ENCODE measurements at regions not wholly inside any gene's neighbourhood (a gene's known extent, or its start where the extent isn't known, plus 50 kb on each side); places are given as distances from the start of the nearest gene placed in this dataset.

GRCh38 chr11:15307619-15308024 is 192.9 kb downstream of the INSC start:
- TF ChIP-seq CTCF (IDR thresholded peaks at IDR 0.05; ENCODE audit: low read depth, low read length) (no peak), EZH2phosphoT487 (IDR thresholded peaks at IDR 0.05; ENCODE audit: low read depth) (no peak)
